KBM-7 (cell line): ENCODE measurements at regions not wholly inside any gene's neighbourhood (a gene's known extent, or its start where the extent isn't known, plus 50 kb on each side); places are given as distances from the start of the nearest gene placed in this dataset.
"Not testable (repeated sequence)": the region's sequence is repeated elsewhere in the genome, so short reads cannot be mapped to it uniquely, and the experiment has no call there.

Source experiments
- DNase-seq: peaks from one replicate; pipeline ENCODE4 v3.0.0-alpha.2; 2015
- in situ Hi-C: fragments of 300-500 bp; cut with MboI; formaldehyde crosslinking; loops from 2 replicates; pipeline ENCODE4 v1.14.3; 2020; ENCODE audit warnings: low sequenced_read_pairs, low pct_unique_long_range_greater_than_20kb, mixed read lengths

- DNase-seq = no peak
- in situ Hi-C loops = no loop called here
Observed at GRCh38 chr6:99668036-99668705, 61.5 kb downstream of the PRDM13 start.

- DNase-seq = no peak
- in situ Hi-C loops = no loop called here
Observed at GRCh38 chr6:99689916-99690685, 83.5 kb downstream of the PRDM13 start.

GRCh38 chr6:99702287-99702686 lies 95.7 kb downstream of the PRDM13 start:
- in situ Hi-C loops, DNase-seq: not testable (repeated sequence)

GRCh38 chr6:99709062-99709461 lies 102.4 kb downstream of the PRDM13 start:
- in situ Hi-C loops = no loop called here
- DNase-seq = no peak

- peak; percentile 45 for DNase-seq
- in situ Hi-C loops = no loop called here
Observed at GRCh38 chr6:99711302-99711701, 104.7 kb downstream of the PRDM13 start.

GRCh38 chr6:99711925-99712324 lies 105.3 kb downstream of the PRDM13 start:
- no peak for DNase-seq
- in situ Hi-C loops = no loop called here

- in situ Hi-C loops = no loop called here
- DNase-seq = no peak
Observed at GRCh38 chr6:99712519-99712918, 105.9 kb downstream of the PRDM13 start.

- DNase-seq, in situ Hi-C loops: not testable (repeated sequence)
Observed at GRCh38 chr6:99722043-99722442, 115.4 kb downstream of the PRDM13 start.

GRCh38 chr6:99730237-99730636 lies 123.6 kb downstream of the PRDM13 start:
- in situ Hi-C loops, DNase-seq: not testable (repeated sequence)

- in situ Hi-C loops = no loop called here
Observed at GRCh38 chr6:99736302-99736701, 129.7 kb downstream of the PRDM13 start.

GRCh38 chr6:99739526-99739925 lies 132.9 kb downstream of the PRDM13 start:
- DNase-seq = no peak
- in situ Hi-C loops = no loop called here

More at GRCh38 chr6:99736302-99736701, 129.7 kb downstream of the PRDM13 start:
- DNase-seq = no peak

GRCh38 chr6:99741092-99741491 lies 134.5 kb downstream of the PRDM13 start:
- no peak for DNase-seq
- in situ Hi-C loops = no loop called here

GRCh38 chr6:99743647-99744046 lies 137.0 kb downstream of the PRDM13 start:
- no peak for DNase-seq
- in situ Hi-C loops = no loop called here

GRCh38 chr6:99745651-99746050 lies 139.0 kb downstream of the PRDM13 start:
- in situ Hi-C loops = no loop called here
- DNase-seq = no peak

- in situ Hi-C loops = no loop called here
- peak; percentile 79 for DNase-seq
Observed at GRCh38 chr6:99746261-99746895, 139.7 kb downstream of the PRDM13 start.

GRCh38 chr6:99761711-99762110 lies 155.1 kb downstream of the PRDM13 start:
- DNase-seq = no peak
- in situ Hi-C loops = no loop called here

GRCh38 chr6:99768166-99768565 lies 161.5 kb downstream of the PRDM13 start:
- DNase-seq = no peak
- in situ Hi-C loops = no loop called here

GRCh38 chr6:99779631-99780555 lies 173.3 kb downstream of the PRDM13 start:
- DNase-seq = no peak
- in situ Hi-C loops = no loop called here

- in situ Hi-C loops = no loop called here
- DNase-seq = no peak
Observed at GRCh38 chr6:99780556-99780885, 173.9 kb downstream of the PRDM13 start.
